ENCODE measurements at regions not wholly inside any gene's neighbourhood (a gene's known extent, or its start where the extent isn't known, plus 50 kb on each side); places are given as distances from the start of the nearest gene placed in this dataset.
A peak's percentile ranks its signal among the peaks of the same experiment; 100 is the strongest.
"Not testable (repeated sequence)": the region's sequence is repeated elsewhere in the genome, so short reads cannot be mapped to it uniquely, and the experiment has no call there.

DNA sequence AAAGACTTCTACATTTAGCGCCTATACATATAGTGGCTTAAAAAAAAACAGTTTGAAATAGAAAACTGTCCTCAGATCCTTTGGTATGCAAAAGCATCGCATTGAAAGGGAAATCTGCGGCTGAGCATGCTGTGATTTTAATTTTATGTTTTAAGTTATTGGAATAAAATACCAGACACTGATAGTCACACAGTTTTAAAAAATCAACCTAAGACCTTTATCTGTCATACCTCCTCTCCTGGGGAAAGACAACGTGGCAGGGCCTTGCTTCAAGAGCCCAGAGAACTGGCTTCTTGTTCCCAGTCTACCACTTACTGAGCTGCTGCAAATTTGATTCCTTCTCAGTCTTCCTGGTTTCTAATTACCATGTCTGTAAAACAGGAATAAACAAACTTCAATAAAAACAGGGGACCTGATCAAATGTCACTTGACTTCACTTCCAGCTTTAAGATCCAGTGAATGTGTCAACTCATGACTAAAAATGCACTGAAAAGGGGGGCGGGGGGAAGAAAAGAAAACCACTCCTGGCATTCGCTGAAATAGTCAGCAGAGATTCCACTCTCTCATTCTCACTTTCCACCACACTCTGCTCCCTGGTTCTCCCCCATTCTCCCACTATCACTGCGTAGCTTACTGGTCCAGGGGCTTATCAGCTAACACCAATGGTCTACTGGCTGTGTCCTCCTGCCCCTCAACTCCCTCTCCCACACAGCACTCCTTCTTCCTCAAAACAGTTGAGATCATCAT, 494.7 kb upstream of the MARCKS start:
- DNase-seq: no peak

DNA sequence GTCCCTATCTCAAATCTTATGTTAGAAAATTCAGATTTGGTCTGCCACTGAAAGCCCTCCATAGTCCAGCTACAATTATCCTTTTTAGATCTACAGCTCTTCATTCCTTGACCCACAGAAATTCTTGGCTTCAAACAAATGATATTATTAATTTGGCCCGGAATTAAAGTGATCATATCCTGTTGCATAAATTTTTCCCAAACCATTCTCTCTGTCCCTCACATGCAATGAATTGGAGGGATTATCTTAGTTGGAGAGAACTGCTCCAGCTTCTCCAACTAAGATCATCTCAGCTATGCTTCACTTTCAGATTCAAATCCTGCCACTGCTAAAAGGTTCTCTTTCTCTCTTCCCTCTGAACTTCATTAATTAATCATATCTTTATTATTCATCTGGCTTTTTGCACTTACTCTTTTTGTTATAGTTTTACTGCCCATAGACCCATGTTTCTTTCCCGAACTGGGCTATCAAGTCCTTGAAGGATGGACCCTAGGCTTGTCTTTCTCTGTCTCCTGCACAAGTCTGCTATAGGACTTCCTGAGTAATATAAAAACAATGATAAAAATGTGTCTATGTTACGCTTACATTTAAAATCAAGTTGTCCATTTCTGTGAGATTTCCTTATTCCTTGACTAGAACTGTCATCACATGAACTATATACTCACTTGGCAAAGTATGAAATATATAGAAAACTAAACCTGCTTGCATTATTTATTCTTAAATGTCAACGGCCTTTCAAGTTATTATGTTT, 493.9 kb upstream of the MARCKS start:
- DNase-seq: no peak

DNA sequence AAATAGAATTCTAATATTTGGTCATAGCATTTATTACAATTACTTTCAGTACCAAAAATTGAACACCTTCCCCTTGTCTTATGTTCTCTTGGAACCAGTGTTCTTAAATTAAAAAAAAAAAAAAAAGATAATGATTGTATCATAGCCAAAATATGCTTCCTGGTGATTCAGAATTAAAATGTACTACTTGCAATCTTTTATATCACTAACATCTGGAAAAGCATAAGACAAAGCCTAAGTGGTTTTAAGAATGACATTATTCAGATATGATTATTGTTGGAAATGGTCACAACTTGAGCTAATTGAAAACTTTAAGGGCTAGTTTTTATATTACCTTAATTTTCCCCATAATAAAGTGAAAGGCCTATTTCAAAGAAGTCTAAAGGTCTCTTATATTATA, 493.3 kb upstream of the MARCKS start:
- DNase-seq: no peak

DNA sequence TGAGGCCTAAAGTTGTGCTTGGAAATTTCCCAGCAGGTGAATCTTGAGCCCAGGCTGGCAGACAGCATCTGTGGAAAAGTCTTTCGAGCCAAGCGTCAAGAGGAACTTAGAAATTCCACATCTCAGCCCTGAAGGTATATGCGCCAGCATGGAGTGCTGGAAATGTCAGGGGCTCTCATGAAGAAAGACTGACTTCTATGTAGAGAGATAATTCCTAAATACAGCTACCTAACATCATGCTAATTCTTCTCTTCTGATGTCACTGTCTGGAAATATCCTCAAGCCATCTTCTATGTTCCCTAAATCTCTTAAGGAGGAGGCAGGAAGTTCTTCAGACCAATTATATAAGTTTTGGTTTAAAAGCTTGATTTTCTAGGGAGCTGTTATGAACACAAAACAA, 492.4 kb upstream of the MARCKS start:
- peak; percentile 76 for DNase-seq

DNA sequence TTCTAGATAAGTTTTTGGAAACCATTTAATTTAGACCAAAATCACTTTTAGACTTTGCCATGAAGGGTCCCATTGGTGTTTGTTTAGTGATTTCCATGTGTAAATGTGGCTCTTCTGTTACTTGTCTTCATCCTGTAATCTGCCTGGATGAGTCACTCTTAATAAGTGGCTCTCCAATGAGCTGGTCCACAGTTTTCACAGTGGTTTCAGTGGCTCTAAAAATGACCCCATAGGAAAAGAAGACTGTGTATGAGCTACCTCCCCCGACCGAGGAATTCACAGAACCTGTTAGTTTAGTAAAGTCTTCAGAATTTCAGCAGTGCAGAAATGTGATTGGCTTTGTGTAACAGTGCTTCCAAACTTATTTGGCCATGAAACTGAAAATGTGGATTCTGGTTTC, 492.0 kb upstream of the MARCKS start:
- peak; percentile 87 for DNase-seq

DNA sequence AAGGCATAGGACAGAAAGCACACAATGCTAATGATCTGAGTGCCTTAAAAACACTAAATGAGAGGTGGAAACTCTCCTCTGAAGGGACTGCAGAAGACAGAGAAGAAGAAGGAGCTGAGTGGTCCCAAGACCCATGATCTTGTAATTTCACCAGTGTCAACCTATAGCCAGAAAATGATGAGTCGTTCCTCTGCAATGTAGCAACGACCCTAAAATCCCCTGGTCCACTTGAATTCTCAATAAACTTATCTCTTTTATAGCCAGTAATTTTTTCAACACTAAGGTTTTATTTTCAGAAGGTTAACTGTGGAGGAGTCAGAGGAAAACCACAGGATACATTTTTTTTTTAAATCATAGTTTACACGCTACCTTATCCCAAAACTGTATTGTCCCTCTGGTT, 490.6 kb upstream of the MARCKS start:
- no peak for DNase-seq

DNA sequence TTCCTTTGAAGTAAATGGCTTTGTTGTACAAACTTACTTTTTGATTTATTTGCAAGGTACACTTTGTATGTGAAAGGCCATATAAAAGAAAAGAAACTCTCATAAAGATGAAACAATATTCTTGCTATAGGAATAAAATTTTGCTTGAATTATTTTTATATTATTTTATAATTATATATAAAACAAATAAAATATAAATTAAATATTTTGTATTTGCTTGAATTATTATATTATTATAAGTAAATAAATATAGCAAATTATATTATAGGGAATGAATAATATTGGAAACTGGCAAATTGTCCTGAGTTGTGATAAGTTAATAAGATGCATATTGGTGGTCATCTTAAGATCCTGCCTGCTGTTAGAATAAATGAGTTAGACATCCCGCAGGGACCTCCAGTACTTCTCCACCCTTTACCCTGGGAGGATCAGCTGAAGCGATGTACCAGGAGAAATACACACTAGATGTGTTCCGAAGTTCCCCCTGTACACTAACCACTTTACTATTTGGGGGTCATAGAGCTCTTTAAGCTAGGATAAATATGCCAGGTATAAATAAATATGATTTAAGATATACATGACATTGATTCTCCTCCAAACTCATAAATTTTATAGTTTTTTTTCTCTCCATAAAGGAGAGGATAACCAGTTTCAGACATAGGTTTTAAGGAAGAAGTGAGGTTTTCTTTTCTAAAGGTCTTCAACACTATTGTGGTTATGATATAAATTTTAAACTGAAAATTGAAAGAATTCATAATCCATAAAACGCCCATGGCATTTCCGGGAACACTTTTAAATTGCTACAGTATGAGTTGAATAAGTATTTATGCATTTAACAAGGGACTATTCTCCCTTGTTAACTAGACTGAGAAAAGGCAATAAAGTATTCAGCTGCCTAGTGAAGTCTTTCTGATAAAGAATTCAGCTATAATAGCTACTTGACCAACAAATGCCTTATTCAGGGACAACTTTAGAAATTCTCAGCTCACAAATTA, 486.3 kb upstream of the MARCKS start:
- DNase-seq: no peak

DNA sequence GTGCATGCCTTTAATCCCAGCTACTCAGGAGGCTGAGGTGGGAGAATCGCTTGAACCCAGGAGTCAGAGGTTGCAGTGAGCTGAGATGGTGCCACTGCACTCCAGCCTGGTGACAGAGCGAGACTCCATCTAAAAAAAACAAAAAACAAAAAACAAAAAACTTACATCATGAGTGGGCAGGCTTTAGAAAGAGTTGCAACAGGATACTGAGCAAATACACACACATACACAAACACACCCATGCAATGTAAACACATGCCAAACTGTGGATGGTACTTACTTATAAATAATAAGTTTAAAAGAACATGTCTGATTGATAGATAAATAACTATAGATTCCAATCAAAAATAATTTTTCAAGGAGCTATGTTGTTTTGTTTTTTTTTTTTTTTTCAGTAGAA, 481.7 kb upstream of the MARCKS start:
- DNase-seq: not testable (repeated sequence)

DNA sequence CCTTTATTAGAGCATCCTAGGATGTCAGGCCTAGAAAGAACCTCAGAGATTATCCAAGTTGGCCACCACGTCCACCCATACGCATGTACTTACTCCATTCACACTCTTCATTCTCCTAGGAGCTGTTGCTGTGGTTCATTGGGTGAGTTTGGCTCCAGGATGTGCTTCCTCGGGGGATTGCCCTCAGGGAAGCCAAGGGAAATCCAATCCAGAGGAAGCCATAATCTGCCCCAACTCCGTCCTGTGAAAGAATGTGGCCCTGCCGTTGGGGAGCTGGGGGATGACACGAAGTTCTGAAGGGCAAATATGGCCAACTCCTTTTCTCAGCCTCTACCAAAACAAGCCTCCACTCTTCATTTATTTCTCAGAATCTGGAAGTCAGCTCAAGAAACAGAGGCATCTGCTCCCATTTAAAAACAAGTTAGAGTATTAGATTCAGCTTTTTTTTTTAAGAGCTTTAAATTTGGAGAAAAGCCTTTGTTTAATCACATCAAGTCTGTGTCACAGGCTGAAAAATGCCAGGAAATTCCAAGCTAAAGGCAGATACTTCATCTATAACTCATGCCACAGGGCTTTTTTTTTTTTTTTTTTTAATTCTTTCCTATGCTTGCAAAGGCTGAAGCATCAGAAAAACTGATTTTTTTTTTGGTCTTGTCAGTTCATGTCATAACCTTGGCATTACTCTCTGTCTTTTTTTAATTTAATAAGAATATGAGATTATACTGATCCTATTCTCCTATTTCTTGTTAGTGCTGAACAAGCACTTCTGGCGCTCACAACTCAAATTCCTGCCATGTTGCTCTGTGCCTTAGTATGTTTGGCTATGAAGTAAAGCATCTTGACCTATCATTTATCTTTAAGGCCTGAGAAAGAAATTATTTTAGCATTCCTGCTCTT, 480.9 kb upstream of the MARCKS start:
- no peak for DNase-seq

DNA sequence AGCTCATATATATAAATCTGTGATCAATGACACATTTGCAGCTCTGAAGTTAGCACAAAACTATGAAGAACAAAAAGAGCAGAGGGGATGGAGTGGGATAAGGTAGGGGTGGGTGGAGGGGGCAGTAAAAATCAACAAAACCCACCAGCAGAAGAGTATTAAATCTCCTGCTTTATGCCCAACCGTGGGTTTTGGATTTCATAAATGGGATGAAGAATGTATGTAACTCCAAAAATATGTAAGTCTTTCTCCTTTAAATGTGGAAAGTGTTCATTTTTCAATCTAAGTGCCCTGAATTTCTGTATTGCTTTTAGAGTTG, 480.3 kb upstream of the MARCKS start:
- no peak for DNase-seq

DNA sequence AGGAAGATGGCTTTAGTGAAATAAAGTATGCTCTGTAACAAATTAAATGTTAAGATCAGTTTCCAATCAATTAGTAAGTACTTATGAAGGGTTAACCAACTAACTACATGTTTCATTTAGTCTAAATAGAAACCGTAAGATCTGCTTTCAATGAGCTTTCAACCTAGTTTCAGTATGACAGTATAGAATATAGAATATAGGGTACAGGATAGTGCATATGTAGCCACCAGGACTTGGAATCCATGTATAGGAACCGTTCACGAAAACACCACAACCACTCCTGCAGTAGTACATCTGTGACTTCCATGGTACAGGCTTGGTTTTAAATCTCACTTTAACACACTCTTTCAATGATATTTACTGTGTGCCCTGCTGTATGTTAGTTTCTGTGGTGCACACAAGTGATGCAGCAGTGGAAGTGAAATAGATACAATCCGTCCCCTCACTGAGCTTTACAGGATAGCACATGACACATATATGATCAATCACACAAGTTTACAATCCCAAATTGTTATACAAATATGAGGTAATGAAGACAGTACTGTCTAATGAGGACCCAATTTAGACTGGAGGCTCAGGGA, 479.7 kb upstream of the MARCKS start:
- DNase-seq: no peak

DNA sequence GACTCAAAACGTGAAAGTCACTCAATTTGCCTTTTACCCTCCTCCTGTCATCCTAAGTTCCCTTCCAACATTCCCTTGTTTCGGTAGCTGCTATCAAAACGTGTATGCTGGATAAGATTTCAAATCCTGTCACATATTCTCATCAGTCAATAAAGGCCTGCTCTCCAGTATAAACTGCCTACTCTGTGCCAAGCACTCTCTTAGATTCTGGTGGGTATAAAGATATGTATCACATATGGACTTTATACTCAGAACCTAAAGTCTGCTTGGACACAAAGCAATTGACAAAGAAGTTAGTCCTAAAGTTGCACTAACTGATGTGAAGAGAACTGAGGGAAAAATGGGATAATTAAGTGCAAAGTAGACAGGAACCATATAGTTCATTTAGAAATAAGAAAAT, 476.6 kb upstream of the MARCKS start:
- DNase-seq: no peak

DNA sequence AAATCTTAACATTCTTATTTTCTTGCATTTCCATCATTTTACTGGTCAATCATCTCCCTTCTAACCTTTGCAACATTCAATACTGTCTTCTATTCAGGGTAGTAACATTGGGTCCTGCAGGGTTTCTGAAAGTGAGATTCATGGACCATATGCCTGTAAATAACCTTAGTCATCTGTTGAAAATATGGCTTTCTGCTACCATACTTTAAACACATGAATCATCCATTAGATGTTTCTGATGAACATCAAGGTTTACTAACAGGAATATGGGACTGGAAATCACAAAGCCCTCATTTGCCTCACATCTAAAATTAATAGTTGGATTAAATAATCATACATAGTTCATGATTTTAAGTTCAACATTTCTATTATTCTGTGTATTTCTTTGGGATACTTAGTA, 475.9 kb upstream of the MARCKS start:
- no peak for DNase-seq

DNA sequence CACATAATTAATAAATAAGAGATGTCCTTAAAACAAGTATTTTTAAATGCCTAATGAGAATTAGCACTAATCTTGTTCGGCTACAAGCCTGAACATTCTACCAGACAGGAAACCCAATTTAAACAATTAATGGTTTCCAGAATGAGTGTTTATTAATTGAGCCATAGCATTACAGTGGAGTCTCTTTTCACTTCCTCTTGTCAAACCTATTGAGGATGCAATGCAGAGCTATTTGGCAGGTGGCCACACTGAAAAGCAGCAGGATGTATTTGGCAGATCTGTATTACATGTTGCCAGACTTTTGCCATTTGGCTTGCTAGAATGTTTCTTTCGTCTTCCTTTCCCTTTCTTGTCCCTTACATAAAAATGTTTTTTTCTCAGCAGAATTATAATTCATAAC, 475.2 kb upstream of the MARCKS start:
- DNase-seq: no peak

DNA sequence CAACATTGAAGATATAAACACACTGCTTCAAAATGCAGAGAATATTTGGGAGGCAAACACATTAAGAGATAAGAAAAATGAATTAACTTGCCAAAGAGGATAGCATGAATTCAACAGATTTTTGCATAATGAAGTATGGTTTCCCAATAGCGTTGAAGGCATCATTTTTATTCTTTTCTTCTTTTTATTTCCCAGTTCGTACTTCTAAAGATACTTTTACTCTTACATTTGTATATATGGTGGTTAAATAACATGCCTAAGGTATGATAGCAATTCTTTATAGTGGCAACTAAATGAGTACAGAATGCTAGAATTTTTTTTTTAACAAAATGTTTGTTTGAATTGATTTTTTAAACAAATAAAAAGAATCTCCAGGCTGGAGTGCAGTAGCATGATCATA, 473.4 kb upstream of the MARCKS start:
- DNase-seq: no peak

DNA sequence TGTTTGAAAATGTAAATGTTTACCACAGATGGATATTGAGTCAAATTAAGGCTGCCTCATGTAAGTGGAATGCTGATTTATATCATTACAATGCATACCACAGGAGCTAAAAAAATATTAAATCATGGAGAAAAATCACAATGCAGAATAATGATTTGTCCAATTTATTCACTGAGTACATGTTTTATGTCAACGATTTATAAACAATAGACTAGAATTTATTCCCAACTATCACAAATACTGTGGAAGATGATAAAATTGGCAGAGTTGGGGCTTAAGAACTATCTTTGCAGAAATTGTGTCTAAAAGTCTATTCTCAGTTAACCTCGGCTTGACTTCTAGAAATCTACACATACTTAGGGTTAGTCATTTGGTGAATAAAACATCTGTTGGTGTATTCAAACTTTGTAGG, 472.1 kb upstream of the MARCKS start:
- no peak for DNase-seq

DNA sequence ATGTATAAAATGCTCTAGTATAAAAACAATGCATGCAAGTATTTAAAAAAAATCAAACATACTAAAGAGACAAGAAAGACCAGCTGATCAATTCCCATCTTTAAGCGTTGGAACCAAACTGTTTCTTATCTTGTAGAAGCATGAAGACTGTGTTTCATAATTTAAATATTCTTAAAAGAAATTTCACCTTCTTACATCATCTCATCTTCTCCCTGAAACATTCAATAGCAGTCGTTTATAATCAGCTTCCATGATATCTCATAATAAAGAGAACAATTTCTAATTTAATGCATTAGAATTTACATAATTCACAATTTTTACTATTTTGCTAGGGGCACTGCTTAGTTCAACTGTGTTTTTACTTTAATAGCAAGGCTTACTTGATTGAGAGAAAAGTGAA, 468.1 kb upstream of the MARCKS start:
- DNase-seq: no peak

DNA sequence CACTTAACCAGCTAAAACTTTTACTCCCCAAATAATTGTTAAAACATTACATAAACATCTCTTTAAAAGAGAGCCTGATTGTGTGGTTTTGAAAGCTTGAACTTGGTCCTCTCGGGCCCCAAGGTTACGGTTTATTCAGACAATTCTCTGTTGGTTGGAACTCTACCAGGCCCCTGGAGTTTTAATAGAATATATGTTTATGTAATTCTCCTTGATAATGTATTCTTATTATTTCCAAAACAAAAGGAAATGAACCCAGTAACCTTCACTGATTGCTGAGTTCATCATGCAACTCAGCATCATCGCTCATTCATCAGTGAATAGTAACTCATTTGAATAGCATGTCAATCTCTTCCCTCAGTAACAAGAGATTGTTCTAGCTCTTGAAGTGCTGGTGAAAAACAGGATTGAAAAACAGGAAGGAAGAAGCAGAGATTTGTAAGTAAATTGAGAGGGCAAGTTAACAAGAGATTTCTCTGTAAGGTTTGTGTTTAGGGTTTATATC, 464.5 kb upstream of the MARCKS start:
- DNase-seq: no peak

DNA sequence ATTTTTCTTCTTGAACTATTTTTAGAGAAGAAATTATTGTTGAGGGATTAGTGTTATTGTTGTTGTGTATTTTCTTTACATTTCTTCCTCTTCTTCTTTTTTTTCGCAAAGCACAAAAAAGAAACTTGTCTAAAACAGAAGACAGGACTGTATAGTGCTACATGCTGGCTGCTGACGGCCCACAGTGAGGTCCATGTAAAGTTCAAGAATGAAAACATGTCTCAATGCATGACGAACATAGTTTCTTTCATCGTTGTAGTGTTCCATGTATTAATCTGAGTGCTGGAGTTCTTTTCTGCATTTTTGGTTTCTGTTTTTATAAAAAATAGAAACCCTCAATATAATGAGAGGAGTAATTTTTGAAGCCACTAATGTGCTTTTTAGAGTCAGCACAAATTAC, 462.9 kb upstream of the MARCKS start:
- no peak for DNase-seq

DNA sequence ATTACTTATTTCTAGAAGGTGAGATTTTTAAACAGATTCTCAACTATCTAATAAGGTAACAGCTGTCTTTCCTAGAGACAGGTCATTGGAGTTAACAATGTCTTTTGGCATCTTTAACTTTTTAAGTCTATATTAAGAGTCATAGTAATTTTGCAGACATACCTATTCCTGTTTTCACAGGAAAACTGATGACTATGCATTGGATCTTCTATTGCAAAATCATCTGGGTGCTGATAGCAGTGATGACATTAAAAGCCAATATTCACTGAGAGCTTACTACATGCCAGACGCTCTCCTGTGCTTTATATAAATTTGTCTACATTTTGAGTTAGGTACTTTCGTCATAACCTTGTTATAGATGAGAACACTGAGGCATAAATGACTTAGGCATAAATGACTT, 462.4 kb upstream of the MARCKS start:
- no peak for DNase-seq

DNA sequence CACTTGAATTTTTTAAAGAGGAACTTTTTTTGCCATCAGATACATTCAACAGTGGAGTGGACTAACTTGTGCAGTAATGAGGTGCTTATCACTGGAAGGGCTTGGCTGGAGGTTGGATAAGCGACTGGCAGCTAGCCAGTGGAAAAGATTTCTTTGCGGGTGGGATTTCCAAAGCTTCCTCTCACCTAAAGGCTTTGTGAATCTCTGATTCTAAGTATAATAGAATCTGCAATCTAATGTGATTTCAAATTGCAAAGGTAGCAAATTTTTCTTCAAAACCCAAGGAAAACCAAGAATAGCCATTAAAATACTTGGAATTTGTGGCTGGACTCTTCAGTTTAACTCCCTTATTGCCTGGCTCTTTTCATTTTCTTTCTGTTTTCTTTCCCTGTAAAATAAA, 460.4 kb upstream of the MARCKS start:
- DNase-seq: no peak

DNA sequence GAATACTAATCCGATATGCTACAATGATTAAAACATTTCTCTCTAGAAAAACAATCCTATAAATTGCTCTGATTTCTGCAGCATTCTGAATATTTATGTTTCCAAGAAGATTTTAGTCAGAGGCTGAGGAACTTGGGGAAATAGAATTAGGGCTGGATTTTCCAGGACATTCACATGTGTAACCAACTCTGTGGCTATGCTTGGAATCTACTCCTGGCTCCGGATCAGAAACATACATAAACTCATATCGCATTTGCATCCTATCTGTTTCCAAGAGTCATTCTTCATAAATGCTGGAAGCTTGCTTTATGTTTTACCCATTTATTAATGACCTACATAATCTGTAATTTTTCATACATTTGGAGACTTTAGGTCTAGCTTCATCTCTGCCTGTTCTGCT, 459.9 kb upstream of the MARCKS start:
- DNase-seq: no peak

Data from islet precursor cell (in vitro differentiated cells).